Body of pancreas (tissue), 4 donors: ENCODE measurements at regions not wholly inside any gene's neighbourhood (a gene's known extent, or its start where the extent isn't known, plus 50 kb on each side); places are given as distances from the start of the nearest gene placed in this dataset.

Experiments
- CTCF ChIP-seq, 7 experiments: fragments of 450-650 bp in 4 of 7; fragments of 200-600 bp in 3 of 7; sonication (generic) in 3 of 7; IDR thresholded peaks; one replicate each; pipeline ENCODE4 v1.5.1; 2016 to 2019; ENCODE audit warnings: antibody characterized with exemption in 7 of 7
- POLR2A ChIP-seq, 3 donors: fragments of 450-650 bp; IDR thresholded peaks; one replicate each; pipeline ENCODE4 v1.6.1; 2016; ENCODE audit warnings: antibody characterized with exemption in 3 of 3, mild to moderate bottlenecking in 2 of 3

- TF ChIP-seq CTCF (IDR thresholded peaks at IDR 0.05) = no peak
- TF ChIP-seq POLR2A (IDR thresholded peaks at IDR 0.05) = no peak
Observed at GRCh38 chrX:54633641-54634040, 103.6 kb downstream of the GNL3L start.
